GM23338 (cell line): ENCODE measurements at regions not wholly inside any gene's neighbourhood (a gene's known extent, or its start where the extent isn't known, plus 50 kb on each side); places are given as distances from the start of the nearest gene placed in this dataset.

Source experiments
- ATAC-seq: fragments of 200-7000 bp; cut with Tn5 transposase; 3 replicates; pipeline ENCODE4 v1.9.1; 2020
- DNase-seq: peaks from one replicate; pipeline ENCODE4 v3.0.0-alpha.2; 2015; ENCODE audit warnings: low spot score
- H2AFZ ChIP-seq: fragments of 200-600 bp; sonication (generic); 2 replicates; pipeline ENCODE4 v1.8.0; 2016; ENCODE audit warnings: antibody characterized with exemption, mild to moderate bottlenecking, moderate library complexity
- H3F3A ChIP-seq: fragments of 200-600 bp; sonication (generic); replicated peaks from 2 replicates; pipeline ENCODE4 v1.8.0; 2017; ENCODE audit warnings: antibody characterized with exemption, mixed run types, low read depth
- H3K27ac ChIP-seq: fragments of 200-600 bp; sonication (generic); 2 replicates; pipeline ENCODE4 v1.6.1; 2016; ENCODE audit warnings: low read depth
- H3K27me3 ChIP-seq: fragments of 200-600 bp; sonication (generic); 2 replicates; pipeline ENCODE4 v1.8.0; 2016; ENCODE audit warnings: mild to moderate bottlenecking, mixed run types, moderate library complexity; ENCODE audit not compliant: insufficient read depth
- H3K36me3 ChIP-seq: fragments of 200-600 bp; sonication (generic); 2 replicates; pipeline ENCODE4 v1.8.0; 2016; ENCODE audit warnings: mild to moderate bottlenecking; ENCODE audit not compliant: insufficient read depth
- H3K4me1 ChIP-seq: fragments of 200-600 bp; sonication (generic); 2 replicates; pipeline ENCODE4 v1.8.0; 2016; ENCODE audit warnings: mild to moderate bottlenecking, moderate library complexity; ENCODE audit not compliant: insufficient read depth
- H3K4me2 ChIP-seq: fragments of 200-600 bp; sonication (generic); 2 replicates; pipeline ENCODE4 v1.7.1; 2017; ENCODE audit warnings: mixed run types
- H3K4me3 ChIP-seq: fragments of 200-600 bp; sonication (generic); 2 replicates; pipeline ENCODE4 v1.6.1; 2016; ENCODE audit warnings: mixed run types
- H3K79me2 ChIP-seq: fragments of 200-600 bp; sonication (generic); replicated peaks from 2 replicates; pipeline ENCODE4 v1.8.0; 2017; ENCODE audit warnings: mild to moderate bottlenecking; ENCODE audit not compliant: insufficient read depth
- H3K9me2 ChIP-seq: fragments of 200-600 bp; sonication (generic); 2 replicates; pipeline ENCODE4 v1.8.0; 2017; ENCODE audit not compliant: insufficient read depth
- H4K20me1 ChIP-seq: fragments of 200-600 bp; sonication (generic); replicated peaks from 2 replicates; pipeline ENCODE4 v1.8.0; 2017; ENCODE audit warnings: mild to moderate bottlenecking; ENCODE audit not compliant: insufficient read depth
- H3K27ac Mint-ChIP-seq: 2 replicates; pipeline ENCODE4 v1.8.0; 2020; ENCODE audit warnings: inconsistent platforms, mild to moderate bottlenecking, moderate library complexity, mixed read lengths
- H3K27me3 Mint-ChIP-seq: 3 replicates; pipeline ENCODE4 v1.8.0; 2022; ENCODE audit warnings: low read depth, mild to moderate bottlenecking, moderate library complexity, mixed read lengths, inconsistent platforms; ENCODE audit not compliant: insufficient read depth, poor library complexity
- H3K36me3 Mint-ChIP-seq: 3 replicates; pipeline ENCODE4 v1.8.0; 2021; ENCODE audit warnings: low read depth, mild to moderate bottlenecking, inconsistent platforms, moderate library complexity, mixed read lengths
- H3K4me1 Mint-ChIP-seq: 3 replicates; pipeline ENCODE4 v1.8.0; 2020; ENCODE audit warnings: mild to moderate bottlenecking, inconsistent platforms, mixed read lengths
- H3K4me3 Mint-ChIP-seq: 3 replicates; pipeline ENCODE4 v1.8.0; 2021; ENCODE audit warnings: moderate library complexity, mild to moderate bottlenecking, inconsistent platforms, mixed read lengths
- H3K9me3 Mint-ChIP-seq: 3 replicates; pipeline ENCODE4 v1.8.0; 2020; ENCODE audit warnings: moderate library complexity, mild to moderate bottlenecking, inconsistent platforms, mixed read lengths
- CREB1 ChIP-seq: fragments of 250-450 bp; sonication (Bioruptor Pico); IDR thresholded peaks from 2 replicates; pipeline ENCODE4 v1.5.0; 2020; ENCODE audit warnings: low read depth, mild to moderate bottlenecking, moderate library complexity
- EZH2 ChIP-seq: fragments of 200-600 bp; sonication (generic); IDR thresholded peaks from one replicate; pipeline ENCODE4 v1.8.0; 2017; ENCODE audit warnings: antibody characterized with exemption, mild to moderate bottlenecking, low read depth; ENCODE audit not compliant: unreplicated experiment
- EZH2phosphoT487 ChIP-seq: fragments of 200-600 bp; sonication (generic); IDR thresholded peaks from one replicate; pipeline ENCODE4 v1.8.1; 2018; ENCODE audit warnings: antibody characterized with exemption; ENCODE audit not compliant: unreplicated experiment
- NANOG ChIP-seq: IDR thresholded peaks from 2 replicates; pipeline ENCODE4 v1.6.1; 2016; ENCODE audit warnings: antibody characterized with exemption, borderline replicate concordance
- POLR2AphosphoS5 ChIP-seq: IDR thresholded peaks from 2 replicates; pipeline ENCODE4 v1.6.1; 2016; ENCODE audit warnings: antibody characterized with exemption, low read depth
- STAT1 ChIP-seq: IDR thresholded peaks from one replicate; pipeline ENCODE4 v1.6.1; 2016; ENCODE audit warnings: antibody characterized with exemption; ENCODE audit not compliant: unreplicated experiment
- ZNF114 ChIP-seq: fragments of 250-450 bp; sonication (Bioruptor Pico); IDR thresholded peaks from 2 replicates; pipeline ENCODE4 v1.5.0; 2020; ENCODE audit warnings: mild to moderate bottlenecking, moderate library complexity
- ZNF331 ChIP-seq: fragments of 250-450 bp; sonication (Bioruptor Pico); IDR thresholded peaks from 2 replicates; pipeline ENCODE4 v1.5.0; 2020; ENCODE audit warnings: low read depth, mild to moderate bottlenecking, moderate library complexity
- TF ChIP-seq, protein P1 (sequence below): IDR thresholded peaks from one replicate; pipeline ENCODE4 v1.6.1; 2018; ENCODE audit warnings: antibody characterized with exemption; ENCODE audit not compliant: unreplicated experiment
- TF ChIP-seq, protein P2 (sequence below): IDR thresholded peaks from 2 replicates; pipeline ENCODE4 v1.6.1; 2016; ENCODE audit warnings: antibody characterized with exemption

DNA sequence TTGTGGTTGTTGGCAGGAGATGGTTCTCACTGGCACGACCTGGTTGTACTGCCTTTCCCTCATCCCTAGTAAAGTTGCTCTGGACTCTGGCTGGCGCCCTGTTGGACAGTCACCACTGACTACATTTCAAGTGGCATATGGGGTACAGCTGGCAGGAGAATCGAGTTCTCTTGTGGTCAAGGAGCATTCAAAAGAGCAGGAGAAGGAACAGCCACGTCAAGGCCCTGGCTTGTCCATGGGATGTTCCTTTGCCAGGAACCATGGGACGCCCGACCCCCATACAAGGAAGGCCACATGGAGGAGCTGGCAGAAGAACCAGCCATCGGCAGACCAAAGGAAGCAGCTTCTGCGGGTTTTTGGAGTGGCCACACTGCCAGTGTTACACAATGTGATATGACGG lies 87.0 kb upstream of the SLC25A13 start:
- H3K4me1 Mint-ChIP-seq, result no peaks in the 10 kb centered on the region
- Histone ChIP-seq H3K36me3 (no peaks in the 10 kb centered on the region), H4K20me1 (no peaks in the 10 kb centered on the region), H3K4me3 (no peak overlapping the region), H3K79me2 (no peaks in the 10 kb centered on the region), H2AFZ (no peak overlapping the region), H3F3A (no peaks in the 10 kb centered on the region), H3K27me3 (no peaks in the 10 kb centered on the region), H3K9me2 (0 out of 2 replicates have a peak, but pooled peaks cover 4% of the 10 kb centered on the region), H3K4me1 (no peaks in the 10 kb centered on the region), H3K27ac (no peak overlapping the region), H3K4me2 (no peak overlapping the region)
- no peak for ATAC-seq
- no peaks in the 10 kb centered on the region for H3K27me3 Mint-ChIP-seq
- H3K9me3 Mint-ChIP-seq, result no peaks in the 10 kb centered on the region
- DNase-seq, result no peak
- no peaks in the 10 kb centered on the region for H3K36me3 Mint-ChIP-seq
- no peak overlapping the region for H3K4me3 Mint-ChIP-seq
- no peak for TF ChIP-seq ZNF114 (CRISPR knock-in tag)
- TF ChIP-seq EZH2, result no peak
- H3K27ac Mint-ChIP-seq, result no peak overlapping the region

DNA sequence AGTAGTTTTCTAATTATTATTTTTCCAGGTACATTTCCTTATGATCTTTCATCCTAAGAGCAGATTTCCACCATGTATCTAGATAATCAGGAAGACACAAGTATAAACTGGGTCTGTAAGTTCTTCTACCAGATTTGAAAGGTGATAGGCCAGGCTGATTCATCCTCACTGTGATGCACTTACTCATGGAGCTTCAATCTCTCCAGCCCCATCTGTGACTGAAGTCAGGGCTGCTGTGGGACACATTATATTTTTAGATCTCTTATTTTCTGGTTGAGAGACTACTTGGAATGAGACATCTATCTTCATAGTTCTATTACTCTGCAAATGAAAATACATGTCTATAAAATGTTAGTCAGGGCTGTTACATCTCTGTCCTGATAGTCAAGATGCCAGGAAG lies 85.5 kb upstream of the SLC25A13 start:
- no peak overlapping the region for H3K27ac Mint-ChIP-seq
- TF ChIP-seq NANOG, result no peak
- no peak for TF ChIP-seq ZNF331
- TF ChIP-seq, protein P1, sequence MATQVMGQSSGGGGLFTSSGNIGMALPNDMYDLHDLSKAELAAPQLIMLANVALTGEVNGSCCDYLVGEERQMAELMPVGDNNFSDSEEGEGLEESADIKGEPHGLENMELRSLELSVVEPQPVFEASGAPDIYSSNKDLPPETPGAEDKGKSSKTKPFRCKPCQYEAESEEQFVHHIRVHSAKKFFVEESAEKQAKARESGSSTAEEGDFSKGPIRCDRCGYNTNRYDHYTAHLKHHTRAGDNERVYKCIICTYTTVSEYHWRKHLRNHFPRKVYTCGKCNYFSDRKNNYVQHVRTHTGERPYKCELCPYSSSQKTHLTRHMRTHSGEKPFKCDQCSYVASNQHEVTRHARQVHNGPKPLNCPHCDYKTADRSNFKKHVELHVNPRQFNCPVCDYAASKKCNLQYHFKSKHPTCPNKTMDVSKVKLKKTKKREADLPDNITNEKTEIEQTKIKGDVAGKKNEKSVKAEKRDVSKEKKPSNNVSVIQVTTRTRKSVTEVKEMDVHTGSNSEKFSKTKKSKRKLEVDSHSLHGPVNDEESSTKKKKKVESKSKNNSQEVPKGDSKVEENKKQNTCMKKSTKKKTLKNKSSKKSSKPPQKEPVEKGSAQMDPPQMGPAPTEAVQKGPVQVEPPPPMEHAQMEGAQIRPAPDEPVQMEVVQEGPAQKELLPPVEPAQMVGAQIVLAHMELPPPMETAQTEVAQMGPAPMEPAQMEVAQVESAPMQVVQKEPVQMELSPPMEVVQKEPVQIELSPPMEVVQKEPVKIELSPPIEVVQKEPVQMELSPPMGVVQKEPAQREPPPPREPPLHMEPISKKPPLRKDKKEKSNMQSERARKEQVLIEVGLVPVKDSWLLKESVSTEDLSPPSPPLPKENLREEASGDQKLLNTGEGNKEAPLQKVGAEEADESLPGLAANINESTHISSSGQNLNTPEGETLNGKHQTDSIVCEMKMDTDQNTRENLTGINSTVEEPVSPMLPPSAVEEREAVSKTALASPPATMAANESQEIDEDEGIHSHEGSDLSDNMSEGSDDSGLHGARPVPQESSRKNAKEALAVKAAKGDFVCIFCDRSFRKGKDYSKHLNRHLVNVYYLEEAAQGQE, result no peak
- no peak for TF ChIP-seq CREB1 (CRISPR knock-in tag)
- no peak overlapping the region for H3K4me2 ChIP-seq
- no peak for DNase-seq
- H2AFZ ChIP-seq, result no peak overlapping the region
- H3K4me3 Mint-ChIP-seq, result no peak overlapping the region
- no peaks in the 10 kb centered on the region for H3K4me1 Mint-ChIP-seq
- 0 out of 2 replicates have a peak, but pooled peaks cover 4% of the 10 kb centered on the region for H3K9me2 ChIP-seq
- H4K20me1 ChIP-seq, result no peaks in the 10 kb centered on the region
- no peaks in the 10 kb centered on the region for H3K9me3 Mint-ChIP-seq
- H3K27me3 Mint-ChIP-seq, result peaks cover 4% of the 10 kb centered on the region
- H3K27me3 ChIP-seq, result no peaks in the 10 kb centered on the region
- ATAC-seq, result no peak
- no peaks in the 10 kb centered on the region for H3K36me3 ChIP-seq
- H3K4me1 ChIP-seq, result no peaks in the 10 kb centered on the region
- H3F3A ChIP-seq, result no peaks in the 10 kb centered on the region
- no peak overlapping the region for H3K27ac ChIP-seq
- no peaks in the 10 kb centered on the region for H3K79me2 ChIP-seq
- no peak overlapping the region for H3K4me3 ChIP-seq
- H3K36me3 Mint-ChIP-seq, result no peaks in the 10 kb centered on the region

DNA sequence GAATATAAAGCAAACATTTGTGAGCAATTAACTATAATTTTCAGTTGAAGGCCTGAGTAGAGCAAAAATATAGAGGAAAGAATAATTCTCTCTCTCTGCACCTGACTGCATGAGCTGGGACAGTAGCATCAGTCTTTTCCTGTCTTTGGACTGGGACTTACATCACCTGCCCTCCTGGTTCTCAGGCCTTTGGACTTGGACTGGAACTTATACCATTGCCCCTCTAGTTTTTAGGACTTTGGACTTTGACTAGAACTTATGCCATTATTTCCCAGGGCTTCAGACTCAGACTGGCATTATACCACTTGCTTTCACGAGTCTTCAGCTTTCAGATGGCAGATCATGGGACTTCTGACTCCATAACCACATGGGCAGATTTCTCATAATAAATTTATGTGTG lies 81.0 kb upstream of the SLC25A13 start:
- Mint-ChIP-seq H3K36me3 (no peaks in the 10 kb centered on the region), H3K27ac (no peak overlapping the region), H3K27me3 (peaks cover 4% of the 10 kb centered on the region), H3K9me3 (no peaks in the 10 kb centered on the region), H3K4me3 (no peak overlapping the region), H3K4me1 (peaks cover 7% of the 10 kb centered on the region)
- Histone ChIP-seq H3F3A (no peaks in the 10 kb centered on the region), H3K79me2 (no peaks in the 10 kb centered on the region), H3K4me2 (no peak overlapping the region), H2AFZ (no peak overlapping the region), H3K9me2 (0 out of 2 replicates have a peak, but pooled peaks cover 4% of the 10 kb centered on the region), H3K27me3 (no peaks in the 10 kb centered on the region), H3K36me3 (no peaks in the 10 kb centered on the region), H4K20me1 (no peaks in the 10 kb centered on the region), H3K4me1 (no peaks in the 10 kb centered on the region), H3K27ac (no peak overlapping the region), H3K4me3 (no peak overlapping the region)
- ATAC-seq (no peak), DNase-seq (no peak)
- no peak for TF ChIP-seq EZH2phosphoT487
- TF ChIP-seq ZNF331, result no peak
- TF ChIP-seq, protein P2, sequence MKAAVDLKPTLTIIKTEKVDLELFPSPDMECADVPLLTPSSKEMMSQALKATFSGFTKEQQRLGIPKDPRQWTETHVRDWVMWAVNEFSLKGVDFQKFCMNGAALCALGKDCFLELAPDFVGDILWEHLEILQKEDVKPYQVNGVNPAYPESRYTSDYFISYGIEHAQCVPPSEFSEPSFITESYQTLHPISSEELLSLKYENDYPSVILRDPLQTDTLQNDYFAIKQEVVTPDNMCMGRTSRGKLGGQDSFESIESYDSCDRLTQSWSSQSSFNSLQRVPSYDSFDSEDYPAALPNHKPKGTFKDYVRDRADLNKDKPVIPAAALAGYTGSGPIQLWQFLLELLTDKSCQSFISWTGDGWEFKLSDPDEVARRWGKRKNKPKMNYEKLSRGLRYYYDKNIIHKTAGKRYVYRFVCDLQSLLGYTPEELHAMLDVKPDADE, result no peak
- TF ChIP-seq, protein P1, result no peak
- TF ChIP-seq STAT1, result no peak
- TF ChIP-seq POLR2AphosphoS5, result no peak
- TF ChIP-seq ZNF114 (CRISPR knock-in tag), result no peak
- no peak for TF ChIP-seq NANOG
